ENCODE measurements at regions not wholly inside any gene's neighbourhood (a gene's known extent, or its start where the extent isn't known, plus 50 kb on each side); places are given as distances from the start of the nearest gene placed in this dataset.

DNA sequence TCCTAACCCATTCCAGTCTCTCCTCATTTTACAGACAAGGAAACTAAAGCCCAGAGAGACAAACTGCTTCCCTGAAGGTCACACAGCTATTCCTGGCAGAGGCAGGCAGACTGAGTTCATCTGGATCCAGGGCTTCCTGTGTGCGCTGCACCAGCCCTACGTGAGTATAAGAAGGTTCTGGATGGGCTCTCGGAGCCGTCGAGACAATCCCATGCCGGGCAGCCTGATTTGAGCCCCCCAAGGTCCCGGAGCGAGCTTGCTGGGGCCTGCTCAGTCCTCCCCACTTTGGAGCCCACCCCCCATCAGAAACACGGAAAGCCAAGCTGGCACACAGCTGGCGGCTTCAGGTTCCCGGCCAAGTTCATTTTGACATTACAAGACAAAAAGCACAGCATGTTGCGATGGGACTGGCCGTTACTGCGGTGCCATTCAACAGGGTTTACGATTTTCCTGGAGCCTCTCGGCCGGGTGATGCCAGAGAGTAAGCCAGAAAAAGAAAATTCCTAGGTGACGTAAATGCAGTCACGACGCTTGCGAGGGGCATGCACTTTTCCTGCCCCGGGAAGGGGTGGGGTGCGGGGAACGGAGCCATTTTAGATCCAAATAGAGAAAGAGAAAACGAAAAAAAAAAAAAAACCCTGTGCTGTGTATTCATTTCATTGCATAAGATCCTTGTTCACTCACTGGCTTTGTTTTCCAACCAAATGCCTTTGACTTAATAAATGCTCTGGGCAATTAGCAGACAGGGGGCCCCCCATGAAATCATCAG lies 167.1 kb upstream of the FOXF1 start:
- TF ChIP-seq PML (IDR thresholded peaks at IDR 0.05; ENCODE audit: low read length): no peak
- no peak for TF ChIP-seq EED (IDR thresholded peaks at IDR 0.05; ENCODE audit: low read depth)
- no peak for TF ChIP-seq POLR2A (IDR thresholded peaks at IDR 0.05; ENCODE audit: low read depth, low read length)
- TF ChIP-seq, protein P1, sequence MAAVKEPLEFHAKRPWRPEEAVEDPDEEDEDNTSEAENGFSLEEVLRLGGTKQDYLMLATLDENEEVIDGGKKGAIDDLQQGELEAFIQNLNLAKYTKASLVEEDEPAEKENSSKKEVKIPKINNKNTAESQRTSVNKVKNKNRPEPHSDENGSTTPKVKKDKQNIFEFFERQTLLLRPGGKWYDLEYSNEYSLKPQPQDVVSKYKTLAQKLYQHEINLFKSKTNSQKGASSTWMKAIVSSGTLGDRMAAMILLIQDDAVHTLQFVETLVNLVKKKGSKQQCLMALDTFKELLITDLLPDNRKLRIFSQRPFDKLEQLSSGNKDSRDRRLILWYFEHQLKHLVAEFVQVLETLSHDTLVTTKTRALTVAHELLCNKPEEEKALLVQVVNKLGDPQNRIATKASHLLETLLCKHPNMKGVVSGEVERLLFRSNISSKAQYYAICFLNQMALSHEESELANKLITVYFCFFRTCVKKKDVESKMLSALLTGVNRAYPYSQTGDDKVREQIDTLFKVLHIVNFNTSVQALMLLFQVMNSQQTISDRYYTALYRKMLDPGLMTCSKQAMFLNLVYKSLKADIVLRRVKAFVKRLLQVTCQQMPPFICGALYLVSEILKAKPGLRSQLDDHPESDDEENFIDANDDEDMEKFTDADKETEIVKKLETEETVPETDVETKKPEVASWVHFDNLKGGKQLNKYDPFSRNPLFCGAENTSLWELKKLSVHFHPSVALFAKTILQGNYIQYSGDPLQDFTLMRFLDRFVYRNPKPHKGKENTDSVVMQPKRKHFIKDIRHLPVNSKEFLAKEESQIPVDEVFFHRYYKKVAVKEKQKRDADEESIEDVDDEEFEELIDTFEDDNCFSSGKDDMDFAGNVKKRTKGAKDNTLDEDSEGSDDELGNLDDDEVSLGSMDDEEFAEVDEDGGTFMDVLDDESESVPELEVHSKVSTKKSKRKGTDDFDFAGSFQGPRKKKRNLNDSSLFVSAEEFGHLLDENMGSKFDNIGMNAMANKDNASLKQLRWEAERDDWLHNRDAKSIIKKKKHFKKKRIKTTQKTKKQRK (IDR thresholded peaks at IDR 0.05; ENCODE audit: low read depth, low read length): no peak
- no peak for TF ChIP-seq EZH2 (IDR thresholded peaks at IDR 0.05; ENCODE audit: borderline replicate concordance, control insufficient read depth, low read depth, low read length)
- TF ChIP-seq BMI1 (IDR thresholded peaks at IDR 0.05; ENCODE audit: borderline replicate concordance): no peak
- TF ChIP-seq, protein P2, sequence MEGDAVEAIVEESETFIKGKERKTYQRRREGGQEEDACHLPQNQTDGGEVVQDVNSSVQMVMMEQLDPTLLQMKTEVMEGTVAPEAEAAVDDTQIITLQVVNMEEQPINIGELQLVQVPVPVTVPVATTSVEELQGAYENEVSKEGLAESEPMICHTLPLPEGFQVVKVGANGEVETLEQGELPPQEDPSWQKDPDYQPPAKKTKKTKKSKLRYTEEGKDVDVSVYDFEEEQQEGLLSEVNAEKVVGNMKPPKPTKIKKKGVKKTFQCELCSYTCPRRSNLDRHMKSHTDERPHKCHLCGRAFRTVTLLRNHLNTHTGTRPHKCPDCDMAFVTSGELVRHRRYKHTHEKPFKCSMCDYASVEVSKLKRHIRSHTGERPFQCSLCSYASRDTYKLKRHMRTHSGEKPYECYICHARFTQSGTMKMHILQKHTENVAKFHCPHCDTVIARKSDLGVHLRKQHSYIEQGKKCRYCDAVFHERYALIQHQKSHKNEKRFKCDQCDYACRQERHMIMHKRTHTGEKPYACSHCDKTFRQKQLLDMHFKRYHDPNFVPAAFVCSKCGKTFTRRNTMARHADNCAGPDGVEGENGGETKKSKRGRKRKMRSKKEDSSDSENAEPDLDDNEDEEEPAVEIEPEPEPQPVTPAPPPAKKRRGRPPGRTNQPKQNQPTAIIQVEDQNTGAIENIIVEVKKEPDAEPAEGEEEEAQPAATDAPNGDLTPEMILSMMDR (IDR thresholded peaks at IDR 0.05 in 2 of 3, conservative IDR thresholded peaks at IDR 0.05 in 1 of 3; ENCODE audit: control insufficient read depth in 2 of 3, extremely low read depth in 1 of 3, insufficient read depth in 1 of 3, low read depth in 3 of 3, low read length in 3 of 3): no peak
- TF ChIP-seq, protein P3, sequence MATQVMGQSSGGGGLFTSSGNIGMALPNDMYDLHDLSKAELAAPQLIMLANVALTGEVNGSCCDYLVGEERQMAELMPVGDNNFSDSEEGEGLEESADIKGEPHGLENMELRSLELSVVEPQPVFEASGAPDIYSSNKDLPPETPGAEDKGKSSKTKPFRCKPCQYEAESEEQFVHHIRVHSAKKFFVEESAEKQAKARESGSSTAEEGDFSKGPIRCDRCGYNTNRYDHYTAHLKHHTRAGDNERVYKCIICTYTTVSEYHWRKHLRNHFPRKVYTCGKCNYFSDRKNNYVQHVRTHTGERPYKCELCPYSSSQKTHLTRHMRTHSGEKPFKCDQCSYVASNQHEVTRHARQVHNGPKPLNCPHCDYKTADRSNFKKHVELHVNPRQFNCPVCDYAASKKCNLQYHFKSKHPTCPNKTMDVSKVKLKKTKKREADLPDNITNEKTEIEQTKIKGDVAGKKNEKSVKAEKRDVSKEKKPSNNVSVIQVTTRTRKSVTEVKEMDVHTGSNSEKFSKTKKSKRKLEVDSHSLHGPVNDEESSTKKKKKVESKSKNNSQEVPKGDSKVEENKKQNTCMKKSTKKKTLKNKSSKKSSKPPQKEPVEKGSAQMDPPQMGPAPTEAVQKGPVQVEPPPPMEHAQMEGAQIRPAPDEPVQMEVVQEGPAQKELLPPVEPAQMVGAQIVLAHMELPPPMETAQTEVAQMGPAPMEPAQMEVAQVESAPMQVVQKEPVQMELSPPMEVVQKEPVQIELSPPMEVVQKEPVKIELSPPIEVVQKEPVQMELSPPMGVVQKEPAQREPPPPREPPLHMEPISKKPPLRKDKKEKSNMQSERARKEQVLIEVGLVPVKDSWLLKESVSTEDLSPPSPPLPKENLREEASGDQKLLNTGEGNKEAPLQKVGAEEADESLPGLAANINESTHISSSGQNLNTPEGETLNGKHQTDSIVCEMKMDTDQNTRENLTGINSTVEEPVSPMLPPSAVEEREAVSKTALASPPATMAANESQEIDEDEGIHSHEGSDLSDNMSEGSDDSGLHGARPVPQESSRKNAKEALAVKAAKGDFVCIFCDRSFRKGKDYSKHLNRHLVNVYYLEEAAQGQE (IDR thresholded peaks at IDR 0.05; ENCODE audit: low read depth, low read length): no peak
- TF ChIP-seq SIX5 (IDR thresholded peaks at IDR 0.05; ENCODE audit: low read depth, low read length, severe bottlenecking): no peak
- TF ChIP-seq, protein P4, sequence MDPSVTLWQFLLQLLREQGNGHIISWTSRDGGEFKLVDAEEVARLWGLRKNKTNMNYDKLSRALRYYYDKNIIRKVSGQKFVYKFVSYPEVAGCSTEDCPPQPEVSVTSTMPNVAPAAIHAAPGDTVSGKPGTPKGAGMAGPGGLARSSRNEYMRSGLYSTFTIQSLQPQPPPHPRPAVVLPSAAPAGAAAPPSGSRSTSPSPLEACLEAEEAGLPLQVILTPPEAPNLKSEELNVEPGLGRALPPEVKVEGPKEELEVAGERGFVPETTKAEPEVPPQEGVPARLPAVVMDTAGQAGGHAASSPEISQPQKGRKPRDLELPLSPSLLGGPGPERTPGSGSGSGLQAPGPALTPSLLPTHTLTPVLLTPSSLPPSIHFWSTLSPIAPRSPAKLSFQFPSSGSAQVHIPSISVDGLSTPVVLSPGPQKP (IDR thresholded peaks at IDR 0.05; ENCODE audit: low read depth, low read length): no peak
- TF ChIP-seq, protein P5, sequence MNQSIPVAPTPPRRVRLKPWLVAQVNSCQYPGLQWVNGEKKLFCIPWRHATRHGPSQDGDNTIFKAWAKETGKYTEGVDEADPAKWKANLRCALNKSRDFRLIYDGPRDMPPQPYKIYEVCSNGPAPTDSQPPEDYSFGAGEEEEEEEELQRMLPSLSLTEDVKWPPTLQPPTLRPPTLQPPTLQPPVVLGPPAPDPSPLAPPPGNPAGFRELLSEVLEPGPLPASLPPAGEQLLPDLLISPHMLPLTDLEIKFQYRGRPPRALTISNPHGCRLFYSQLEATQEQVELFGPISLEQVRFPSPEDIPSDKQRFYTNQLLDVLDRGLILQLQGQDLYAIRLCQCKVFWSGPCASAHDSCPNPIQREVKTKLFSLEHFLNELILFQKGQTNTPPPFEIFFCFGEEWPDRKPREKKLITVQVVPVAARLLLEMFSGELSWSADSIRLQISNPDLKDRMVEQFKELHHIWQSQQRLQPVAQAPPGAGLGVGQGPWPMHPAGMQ (IDR thresholded peaks at IDR 0.05; ENCODE audit: borderline replicate concordance): no peak

All from GM12878 (cell line).